ENCODE measurements at regions not wholly inside any gene's neighbourhood (a gene's known extent, or its start where the extent isn't known, plus 50 kb on each side); places are given as distances from the start of the nearest gene placed in this dataset.

DNA sequence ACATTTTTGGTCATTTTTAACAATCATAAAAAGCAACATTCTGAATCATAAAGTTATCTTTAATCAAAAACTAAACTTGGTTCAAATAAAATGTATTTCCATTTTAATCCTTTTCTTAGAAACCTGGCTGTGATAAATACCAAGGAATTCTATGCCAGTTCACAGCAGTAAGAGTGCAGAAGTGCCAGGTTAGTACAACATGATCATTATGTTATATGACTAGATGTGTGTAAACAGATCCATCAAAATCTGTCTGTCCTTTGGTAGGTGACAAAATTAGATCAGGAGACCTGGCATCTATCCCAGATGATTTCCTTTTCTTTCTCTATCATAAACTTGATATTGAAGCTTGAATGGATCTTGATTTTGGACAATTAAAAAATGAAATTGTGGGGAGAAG lies 200.6 kb upstream of the STXBP6 start:
- intact Hi-C loops (cut with DNase I) = loop anchor here (10.0 kb wide), 1 partner anchor 246 kb away; no protein-coding TSS in a partner anchor
- TF ChIP-seq, protein P1, sequence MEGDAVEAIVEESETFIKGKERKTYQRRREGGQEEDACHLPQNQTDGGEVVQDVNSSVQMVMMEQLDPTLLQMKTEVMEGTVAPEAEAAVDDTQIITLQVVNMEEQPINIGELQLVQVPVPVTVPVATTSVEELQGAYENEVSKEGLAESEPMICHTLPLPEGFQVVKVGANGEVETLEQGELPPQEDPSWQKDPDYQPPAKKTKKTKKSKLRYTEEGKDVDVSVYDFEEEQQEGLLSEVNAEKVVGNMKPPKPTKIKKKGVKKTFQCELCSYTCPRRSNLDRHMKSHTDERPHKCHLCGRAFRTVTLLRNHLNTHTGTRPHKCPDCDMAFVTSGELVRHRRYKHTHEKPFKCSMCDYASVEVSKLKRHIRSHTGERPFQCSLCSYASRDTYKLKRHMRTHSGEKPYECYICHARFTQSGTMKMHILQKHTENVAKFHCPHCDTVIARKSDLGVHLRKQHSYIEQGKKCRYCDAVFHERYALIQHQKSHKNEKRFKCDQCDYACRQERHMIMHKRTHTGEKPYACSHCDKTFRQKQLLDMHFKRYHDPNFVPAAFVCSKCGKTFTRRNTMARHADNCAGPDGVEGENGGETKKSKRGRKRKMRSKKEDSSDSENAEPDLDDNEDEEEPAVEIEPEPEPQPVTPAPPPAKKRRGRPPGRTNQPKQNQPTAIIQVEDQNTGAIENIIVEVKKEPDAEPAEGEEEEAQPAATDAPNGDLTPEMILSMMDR (IDR thresholded peaks at IDR 0.05; ENCODE audit: borderline replicate concordance, extremely low read depth, insufficient read depth) = no peak
- no peak overlapping the region for H3K4me3 ChIP-seq (ENCODE audit: low read length in 3 of 3)
- H3K27me3 ChIP-seq (ENCODE audit: control insufficient read depth, insufficient read depth, low read length) = no peaks in the 10 kb centered on the region
- FAIRE-seq (no peak), DNase-seq (no peak)
- no peaks in the 10 kb centered on the region for H3K4me1 ChIP-seq (ENCODE audit: control insufficient read depth in 2 of 3, insufficient read depth in 2 of 3, low read depth in 1 of 3, low read length in 3 of 3)
- no peak overlapping the region for H3K27ac ChIP-seq (ENCODE audit: low read depth in 2 of 2, low read length in 2 of 2)
- H3K9me3 ChIP-seq (ENCODE audit: control insufficient read depth in 2 of 3, insufficient read depth in 1 of 3, low read length in 3 of 3) = no peaks in the 10 kb centered on the region
- H3K36me3 ChIP-seq (ENCODE audit: control insufficient read depth in 2 of 3, insufficient read depth in 3 of 3, low read length in 3 of 3) = no peaks in the 10 kb centered on the region
- no peak overlapping the region for H3K9ac ChIP-seq (ENCODE audit: low read length in 3 of 3)

- no peaks in the 10 kb centered on the region for H3K9me3 ChIP-seq (ENCODE audit: control insufficient read depth in 2 of 3, insufficient read depth in 1 of 3, low read length in 3 of 3)
- TF ChIP-seq, protein P1 (IDR thresholded peaks at IDR 0.05; ENCODE audit: borderline replicate concordance, extremely low read depth, insufficient read depth) = no peak
- H3K4me3 ChIP-seq (ENCODE audit: low read length in 3 of 3) = no peak overlapping the region
- no peaks in the 10 kb centered on the region for H3K27me3 ChIP-seq (ENCODE audit: control insufficient read depth, insufficient read depth, low read length)
- no peak overlapping the region for H3K9ac ChIP-seq (ENCODE audit: low read length in 3 of 3)
- no peaks in the 10 kb centered on the region for H3K36me3 ChIP-seq (ENCODE audit: control insufficient read depth in 2 of 3, insufficient read depth in 3 of 3, low read length in 3 of 3)
- no peak for FAIRE-seq
- DNase-seq = no peak
- no peak overlapping the region for H3K27ac ChIP-seq (ENCODE audit: low read depth in 2 of 2, low read length in 2 of 2)
- H3K4me1 ChIP-seq (ENCODE audit: control insufficient read depth in 2 of 3, insufficient read depth in 2 of 3, low read depth in 1 of 3, low read length in 3 of 3) = no peaks in the 10 kb centered on the region
- intact Hi-C loops (cut with DNase I) = no loop called here
Observed at GRCh38 chr14:25247609-25248008, 197.7 kb upstream of the STXBP6 start.

GRCh38 chr14:25246751-25247150 lies 196.8 kb upstream of the STXBP6 start:
- Histone ChIP-seq H3K27ac (ENCODE audit: low read depth in 2 of 2, low read length in 2 of 2) (no peak overlapping the region), H3K9me3 (ENCODE audit: control insufficient read depth in 2 of 3, insufficient read depth in 1 of 3, low read length in 3 of 3) (no peaks in the 10 kb centered on the region), H3K27me3 (ENCODE audit: control insufficient read depth, insufficient read depth, low read length) (no peaks in the 10 kb centered on the region), H3K4me3 (ENCODE audit: low read length in 3 of 3) (no peak overlapping the region), H3K36me3 (ENCODE audit: control insufficient read depth in 2 of 3, insufficient read depth in 3 of 3, low read length in 3 of 3) (no peaks in the 10 kb centered on the region), H3K9ac (ENCODE audit: low read length in 3 of 3) (no peak overlapping the region), H3K4me1 (ENCODE audit: control insufficient read depth in 2 of 3, insufficient read depth in 2 of 3, low read depth in 1 of 3, low read length in 3 of 3) (no peaks in the 10 kb centered on the region)
- TF ChIP-seq, protein P1 (IDR thresholded peaks at IDR 0.05; ENCODE audit: borderline replicate concordance, extremely low read depth, insufficient read depth) = no peak
- DNase-seq (no peak), FAIRE-seq (no peak)
- intact Hi-C loops (cut with DNase I) = no loop called here

- Histone ChIP-seq H3K9me3 (ENCODE audit: control insufficient read depth in 2 of 3, insufficient read depth in 1 of 3, low read length in 3 of 3) (no peaks in the 10 kb centered on the region), H3K27me3 (ENCODE audit: control insufficient read depth, insufficient read depth, low read length) (no peaks in the 10 kb centered on the region), H3K4me1 (ENCODE audit: control insufficient read depth in 2 of 3, insufficient read depth in 2 of 3, low read depth in 1 of 3, low read length in 3 of 3) (no peaks in the 10 kb centered on the region), H3K9ac (ENCODE audit: low read length in 3 of 3) (no peak overlapping the region), H3K4me3 (ENCODE audit: low read length in 3 of 3) (no peak overlapping the region), H3K36me3 (ENCODE audit: control insufficient read depth in 2 of 3, insufficient read depth in 3 of 3, low read length in 3 of 3) (no peaks in the 10 kb centered on the region), H3K27ac (ENCODE audit: low read depth in 2 of 2, low read length in 2 of 2) (no peak overlapping the region)
- intact Hi-C loops (cut with DNase I) = no loop called here
- TF ChIP-seq, protein P1 (IDR thresholded peaks at IDR 0.05; ENCODE audit: borderline replicate concordance, extremely low read depth, insufficient read depth) = no peak
- no peak for DNase-seq
- FAIRE-seq = no peak
Observed at GRCh38 chr14:25239170-25239569, 189.2 kb upstream of the STXBP6 start.
